ENCODE measurements at regions not wholly inside any gene's neighbourhood (a gene's known extent, or its start where the extent isn't known, plus 50 kb on each side); places are given as distances from the start of the nearest gene placed in this dataset.

DNA sequence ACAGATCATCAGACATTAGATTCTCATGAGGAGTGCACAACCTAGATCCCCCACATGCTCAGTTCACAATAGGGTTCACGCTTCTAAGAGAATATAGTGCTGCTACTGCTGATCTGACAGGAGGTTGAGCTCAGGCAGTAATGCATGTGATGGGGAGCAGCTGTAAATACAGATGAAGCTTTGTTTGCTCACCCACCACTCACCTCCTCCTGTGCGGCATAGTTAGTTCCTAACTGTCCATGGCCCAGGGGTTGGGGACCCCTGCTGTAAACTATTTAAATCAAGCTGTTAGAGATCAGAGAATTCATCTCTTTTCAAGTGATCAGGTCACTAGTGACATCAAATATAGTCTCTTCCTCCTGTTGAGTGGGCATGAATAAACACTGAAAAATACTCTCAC, 88.8 kb upstream of the ACVR2A start:
- H3K27ac Mint-ChIP-seq: no peak overlapping the region
- H3K4me3 Mint-ChIP-seq: no peak overlapping the region
- DNase-seq (no peak), ATAC-seq (no peak)
- peaks cover 2% of the 10 kb centered on the region for H3K36me3 Mint-ChIP-seq (ENCODE audit: low read depth)
- no peaks in the 10 kb centered on the region for H3K4me1 Mint-ChIP-seq
- H3K9me3 ChIP-seq (ENCODE audit: control insufficient read depth, low read length, poor library complexity, severe bottlenecking): no peaks in the 10 kb centered on the region
- no peaks in the 10 kb centered on the region for H3K27me3 Mint-ChIP-seq

GRCh38 chr2:147740211-147740927, 104.5 kb upstream of the ACVR2A start:
- no peaks in the 10 kb centered on the region for H3K36me3 Mint-ChIP-seq (ENCODE audit: low read depth)
- no peak for DNase-seq
- ATAC-seq: no peak
- H3K4me1 Mint-ChIP-seq: peaks cover 2% of the 10 kb centered on the region
- H3K9me3 ChIP-seq (ENCODE audit: control insufficient read depth, low read length, poor library complexity, severe bottlenecking): no peaks in the 10 kb centered on the region
- no peaks in the 10 kb centered on the region for H3K27me3 Mint-ChIP-seq
- no peak overlapping the region for H3K27ac Mint-ChIP-seq
- no peak overlapping the region for H3K4me3 Mint-ChIP-seq

GRCh38 chr2:147739508-147739907, 105.3 kb upstream of the ACVR2A start:
- no peaks in the 10 kb centered on the region for H3K9me3 ChIP-seq (ENCODE audit: control insufficient read depth, low read length, poor library complexity, severe bottlenecking)
- DNase-seq (no peak), ATAC-seq (no peak)
- Mint-ChIP-seq H3K4me1 (peaks cover 2% of the 10 kb centered on the region), H3K36me3 (ENCODE audit: low read depth) (no peaks in the 10 kb centered on the region), H3K4me3 (no peak overlapping the region), H3K27ac (no peak overlapping the region), H3K27me3 (no peaks in the 10 kb centered on the region)

DNA sequence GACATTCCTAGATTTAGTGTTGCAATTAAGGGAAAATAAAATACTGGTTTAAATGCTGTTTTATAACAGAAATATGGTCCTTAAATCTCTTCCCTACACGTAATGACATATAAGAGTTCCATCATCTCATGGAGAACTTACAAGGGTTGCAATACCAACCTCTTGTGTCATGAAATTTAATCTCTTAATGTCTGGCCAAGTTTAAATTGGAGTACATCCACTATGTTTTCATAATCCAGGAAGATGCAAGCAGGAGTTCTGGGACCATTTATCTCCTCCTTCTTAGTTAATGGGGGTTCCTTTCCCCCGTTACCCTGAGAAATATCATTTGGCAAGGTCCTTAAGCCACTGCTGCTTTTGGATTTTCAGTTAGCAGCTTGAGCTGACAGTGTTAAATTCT, 126.0 kb upstream of the ACVR2A start:
- Mint-ChIP-seq H3K4me1 (no peaks in the 10 kb centered on the region), H3K4me3 (no peak overlapping the region), H3K36me3 (ENCODE audit: low read depth) (no peaks in the 10 kb centered on the region), H3K27ac (no peak overlapping the region), H3K27me3 (no peaks in the 10 kb centered on the region)
- no peak for ATAC-seq
- no peak for DNase-seq
- H3K9me3 ChIP-seq (ENCODE audit: control insufficient read depth, low read length, poor library complexity, severe bottlenecking): no peaks in the 10 kb centered on the region

GRCh38 chr2:147716906-147717305, 127.9 kb upstream of the ACVR2A start:
- ATAC-seq: no peak
- no peaks in the 10 kb centered on the region for H3K27me3 Mint-ChIP-seq
- H3K4me1 Mint-ChIP-seq: no peaks in the 10 kb centered on the region

DNA sequence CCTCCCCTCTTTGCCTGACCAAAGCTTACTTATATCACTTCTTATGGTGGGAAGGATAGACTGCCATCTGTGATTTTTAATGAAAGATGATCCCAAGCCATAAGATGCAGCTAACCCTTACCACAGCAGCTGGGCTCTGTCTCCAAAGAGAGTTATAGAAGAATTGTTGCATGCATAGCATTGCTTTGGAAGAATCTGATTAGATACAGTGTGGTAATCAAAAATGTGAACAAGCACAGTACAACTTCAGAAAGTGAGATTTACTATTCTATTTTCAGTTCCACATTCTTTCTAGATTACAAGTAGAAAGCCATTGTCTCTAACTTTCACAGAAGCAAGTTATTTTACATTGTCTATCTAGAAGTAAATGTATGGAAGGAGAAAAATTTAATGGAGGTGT, 129.0 kb upstream of the ACVR2A start:
- H3K36me3 Mint-ChIP-seq (ENCODE audit: low read depth): no peaks in the 10 kb centered on the region
- H3K27me3 Mint-ChIP-seq: no peaks in the 10 kb centered on the region
- no peak overlapping the region for H3K4me3 Mint-ChIP-seq
- no peak overlapping the region for H3K27ac Mint-ChIP-seq
- no peak for ATAC-seq
- H3K4me1 Mint-ChIP-seq: no peaks in the 10 kb centered on the region
- no peaks in the 10 kb centered on the region for H3K9me3 ChIP-seq (ENCODE audit: control insufficient read depth, low read length, poor library complexity, severe bottlenecking)
- DNase-seq: no peak

More at GRCh38 chr2:147716906-147717305, 127.9 kb upstream of the ACVR2A start:
- DNase-seq: no peak
- H3K9me3 ChIP-seq (ENCODE audit: control insufficient read depth, low read length, poor library complexity, severe bottlenecking): no peaks in the 10 kb centered on the region
- no peaks in the 10 kb centered on the region for H3K36me3 Mint-ChIP-seq (ENCODE audit: low read depth)
- H3K27ac Mint-ChIP-seq: no peak overlapping the region
- H3K4me3 Mint-ChIP-seq: no peak overlapping the region

GRCh38 chr2:147714582-147714981, 130.2 kb upstream of the ACVR2A start:
- H3K4me3 Mint-ChIP-seq: no peak overlapping the region
- DNase-seq (no peak), ATAC-seq (no peak)
- H3K4me1 Mint-ChIP-seq: no peaks in the 10 kb centered on the region
- no peak overlapping the region for H3K27ac Mint-ChIP-seq
- H3K36me3 Mint-ChIP-seq (ENCODE audit: low read depth): no peaks in the 10 kb centered on the region
- H3K9me3 ChIP-seq (ENCODE audit: control insufficient read depth, low read length, poor library complexity, severe bottlenecking): no peaks in the 10 kb centered on the region
- H3K27me3 Mint-ChIP-seq: no peaks in the 10 kb centered on the region

GRCh38 chr2:147713349-147713748, 131.5 kb upstream of the ACVR2A start:
- ATAC-seq (no peak), DNase-seq (no peak)
- Mint-ChIP-seq H3K27me3 (no peaks in the 10 kb centered on the region), H3K36me3 (ENCODE audit: low read depth) (no peaks in the 10 kb centered on the region), H3K27ac (no peak overlapping the region), H3K4me1 (no peaks in the 10 kb centered on the region), H3K4me3 (no peak overlapping the region)
- H3K9me3 ChIP-seq (ENCODE audit: control insufficient read depth, low read length, poor library complexity, severe bottlenecking): no peaks in the 10 kb centered on the region

DNA sequence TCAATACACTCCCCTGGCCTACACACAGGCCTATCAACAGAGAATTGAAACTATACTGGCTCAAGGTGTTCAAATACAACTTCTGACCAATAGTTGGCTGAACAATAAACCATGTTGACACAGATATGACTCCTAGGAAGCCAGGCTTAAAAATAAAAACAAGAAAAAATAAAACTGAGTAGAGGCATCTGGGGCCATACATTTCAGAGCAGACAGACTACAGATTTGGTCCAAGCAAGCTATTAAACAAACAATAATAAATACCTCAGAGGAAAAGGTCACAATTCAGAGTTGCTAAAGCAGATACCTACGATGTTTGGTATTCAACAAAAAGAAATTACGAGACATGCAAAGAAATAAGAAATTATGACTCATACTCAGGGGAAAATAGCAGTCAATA, 132.8 kb upstream of the ACVR2A start:
- no peak overlapping the region for H3K27ac Mint-ChIP-seq
- ATAC-seq: no peak

DNA sequence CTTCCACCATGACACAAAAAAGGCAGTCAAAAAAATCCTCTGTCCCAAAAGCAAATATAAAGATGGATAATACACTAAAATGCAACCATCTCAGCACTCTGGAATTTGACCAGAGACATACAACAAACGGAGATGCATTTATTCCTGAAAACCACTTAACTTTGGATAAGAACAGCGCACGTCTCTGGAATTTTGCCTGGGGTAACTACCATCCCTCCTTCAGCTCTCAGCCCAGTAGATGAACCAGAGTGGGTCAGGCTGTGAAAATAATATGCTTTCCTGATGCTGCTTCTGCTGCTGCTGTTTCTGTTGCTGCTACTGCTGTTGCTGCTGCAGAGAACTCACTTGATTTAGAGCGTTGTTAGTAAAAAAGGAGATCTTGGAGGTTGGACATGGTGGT, 133.8 kb upstream of the ACVR2A start:
- H3K9me3 ChIP-seq (ENCODE audit: control insufficient read depth, low read length, poor library complexity, severe bottlenecking): no peaks in the 10 kb centered on the region
- DNase-seq (no peak), ATAC-seq (no peak)
- Mint-ChIP-seq H3K4me3 (no peak overlapping the region), H3K36me3 (ENCODE audit: low read depth) (no peaks in the 10 kb centered on the region), H3K27ac (no peak overlapping the region), H3K27me3 (no peaks in the 10 kb centered on the region), H3K4me1 (no peaks in the 10 kb centered on the region)

More for the DNA sequence above, 132.8 kb upstream of the ACVR2A start:
- H3K36me3 Mint-ChIP-seq (ENCODE audit: low read depth): no peaks in the 10 kb centered on the region
- no peak overlapping the region for H3K4me3 Mint-ChIP-seq
- H3K9me3 ChIP-seq (ENCODE audit: control insufficient read depth, low read length, poor library complexity, severe bottlenecking): no peaks in the 10 kb centered on the region
- DNase-seq: no peak
- no peaks in the 10 kb centered on the region for H3K27me3 Mint-ChIP-seq
- no peaks in the 10 kb centered on the region for H3K4me1 Mint-ChIP-seq

GRCh38 chr2:147709655-147710054, 135.2 kb upstream of the ACVR2A start:
- Mint-ChIP-seq H3K27me3 (no peaks in the 10 kb centered on the region), H3K36me3 (ENCODE audit: low read depth) (no peaks in the 10 kb centered on the region), H3K27ac (no peak overlapping the region), H3K4me1 (no peaks in the 10 kb centered on the region), H3K4me3 (no peak overlapping the region)
- DNase-seq (no peak), ATAC-seq (no peak)
- no peaks in the 10 kb centered on the region for H3K9me3 ChIP-seq (ENCODE audit: control insufficient read depth, low read length, poor library complexity, severe bottlenecking)

- DNase-seq: no peak
- Mint-ChIP-seq H3K4me3 (no peak overlapping the region), H3K4me1 (no peaks in the 10 kb centered on the region), H3K27ac (no peak overlapping the region), H3K36me3 (ENCODE audit: low read depth) (peaks cover 3% of the 10 kb centered on the region), H3K27me3 (no peaks in the 10 kb centered on the region)
- H3K9me3 ChIP-seq (ENCODE audit: control insufficient read depth, low read length, poor library complexity, severe bottlenecking): no peaks in the 10 kb centered on the region
- ATAC-seq: no peak
Measured at GRCh38 chr2:147703171-147703570, 141.7 kb upstream of the ACVR2A start.

GRCh38 chr2:147698166-147698565, 146.7 kb upstream of the ACVR2A start:
- Mint-ChIP-seq H3K4me3 (no peak overlapping the region), H3K4me1 (no peaks in the 10 kb centered on the region), H3K36me3 (ENCODE audit: low read depth) (peaks cover 3% of the 10 kb centered on the region), H3K27ac (no peak overlapping the region), H3K27me3 (no peaks in the 10 kb centered on the region)
- ATAC-seq (no peak), DNase-seq (no peak)
- no peaks in the 10 kb centered on the region for H3K9me3 ChIP-seq (ENCODE audit: control insufficient read depth, low read length, poor library complexity, severe bottlenecking)

GRCh38 chr2:147696426-147696825, 148.4 kb upstream of the ACVR2A start:
- H3K4me3 Mint-ChIP-seq: no peak overlapping the region
- H3K36me3 Mint-ChIP-seq (ENCODE audit: low read depth): no peaks in the 10 kb centered on the region
- H3K27ac Mint-ChIP-seq: no peak overlapping the region
- H3K27me3 Mint-ChIP-seq: no peaks in the 10 kb centered on the region
- H3K4me1 Mint-ChIP-seq: no peaks in the 10 kb centered on the region
- no peak for ATAC-seq
- DNase-seq: no peak
- H3K9me3 ChIP-seq (ENCODE audit: control insufficient read depth, low read length, poor library complexity, severe bottlenecking): no peaks in the 10 kb centered on the region
